ENCODE measurements at regions not wholly inside any gene's neighbourhood (a gene's known extent, or its start where the extent isn't known, plus 50 kb on each side); places are given as distances from the start of the nearest gene placed in this dataset.

DNA sequence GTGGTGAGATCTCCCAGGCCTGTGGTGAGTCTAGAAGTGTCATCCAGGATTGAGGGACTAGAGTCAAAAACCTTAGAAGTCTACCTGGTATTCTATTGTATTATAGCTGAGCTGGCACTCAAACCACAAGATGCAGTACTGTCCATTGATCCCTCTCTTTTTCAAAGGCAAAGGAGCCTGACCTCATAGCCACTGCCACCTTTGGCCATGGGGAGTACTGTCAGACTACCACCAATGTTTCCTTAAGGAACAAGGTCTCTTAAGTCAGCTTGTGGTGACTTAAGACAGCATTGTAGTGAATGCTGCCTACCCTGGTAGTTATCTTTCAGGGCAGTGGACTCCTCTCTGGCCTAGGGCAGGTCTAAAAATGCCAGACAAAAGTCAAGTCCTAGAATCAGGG lies 878.0 kb upstream of the MDGA2 start:
- TF ChIP-seq POLR2A (IDR thresholded peaks at IDR 0.05; ENCODE audit: borderline replicate concordance, extremely low read depth, insufficient read depth, insufficient read length), result no peak
- TF ChIP-seq ZFX (IDR thresholded peaks at IDR 0.05), result no peak
